ENCODE measurements at regions not wholly inside any gene's neighbourhood (a gene's known extent, or its start where the extent isn't known, plus 50 kb on each side); places are given as distances from the start of the nearest gene placed in this dataset.
A peak's percentile ranks its signal among the peaks of the same experiment; 100 is the strongest.

DNA sequence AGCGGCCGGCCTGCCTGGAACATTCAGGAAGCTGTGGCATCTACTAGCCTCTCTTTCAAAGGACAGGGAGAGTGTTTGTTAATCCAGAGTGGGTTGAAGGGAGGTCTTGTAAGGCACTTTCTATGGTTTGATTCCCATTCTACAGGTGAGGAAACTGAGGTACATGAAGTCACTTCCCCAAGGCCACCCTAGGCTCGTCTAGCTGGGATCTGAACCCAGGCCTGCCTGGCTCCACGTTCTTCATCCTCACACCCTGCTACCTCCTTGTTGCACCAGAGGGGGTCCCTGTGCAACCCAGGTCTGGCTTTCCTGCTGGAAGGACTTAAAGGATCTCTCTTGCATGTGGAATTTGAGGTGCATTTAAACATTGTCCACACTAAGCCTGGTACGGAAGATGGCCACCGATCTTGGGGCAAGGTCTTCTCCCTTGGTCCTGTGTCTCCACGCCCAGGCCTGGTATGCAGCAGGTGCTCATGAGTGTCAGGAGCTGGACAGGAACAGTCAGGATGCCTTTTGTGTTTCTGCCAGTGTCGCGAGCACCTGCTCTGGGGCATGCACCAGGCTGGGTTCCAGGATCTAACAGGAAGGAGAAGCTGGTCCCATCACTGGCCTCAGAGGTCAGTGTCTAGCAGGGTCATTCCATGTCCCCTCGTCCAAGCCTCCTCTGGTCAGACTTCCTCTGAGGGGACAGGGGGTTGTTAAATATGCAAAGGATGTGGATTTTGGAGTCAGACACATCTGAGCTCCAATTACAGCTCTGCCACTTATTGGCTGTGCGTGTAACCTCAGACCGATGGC lies 103.2 kb upstream of the RUNX3 start:
- no peak for DNase-seq

DNA sequence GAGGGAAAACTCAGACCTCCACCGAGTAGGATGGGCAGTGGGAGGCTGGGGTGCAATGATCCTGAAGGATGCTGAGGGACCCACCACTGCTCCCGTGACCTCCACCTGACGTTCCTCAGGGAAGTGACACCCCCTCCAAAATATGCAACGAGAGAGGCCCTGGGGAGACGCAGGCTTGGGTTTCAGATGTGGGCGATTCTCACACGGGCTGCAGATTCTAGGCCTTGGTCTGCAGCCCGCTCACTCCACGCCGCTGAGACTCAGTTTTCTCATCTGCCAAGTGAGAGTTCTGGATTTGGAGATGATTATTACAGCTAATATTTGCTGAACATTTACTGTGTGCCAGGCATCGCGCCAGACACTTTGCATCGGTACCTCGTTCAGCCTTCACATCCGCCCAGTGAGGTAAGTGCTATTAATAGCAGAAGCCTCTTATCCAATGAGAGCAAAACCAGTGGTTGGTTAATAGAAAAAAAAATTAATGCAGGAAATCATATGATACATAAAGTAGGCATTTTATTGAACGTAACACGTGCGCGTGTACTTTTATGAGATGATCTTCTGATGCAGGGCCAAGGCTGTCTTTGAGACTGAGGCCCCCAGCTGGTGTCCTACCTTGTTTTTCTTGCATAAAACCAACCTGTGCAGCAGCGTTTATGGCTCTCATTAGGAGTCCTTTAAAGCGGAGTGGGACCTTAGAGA lies 102.0 kb upstream of the RUNX3 start:
- DNase-seq: no peak

DNA sequence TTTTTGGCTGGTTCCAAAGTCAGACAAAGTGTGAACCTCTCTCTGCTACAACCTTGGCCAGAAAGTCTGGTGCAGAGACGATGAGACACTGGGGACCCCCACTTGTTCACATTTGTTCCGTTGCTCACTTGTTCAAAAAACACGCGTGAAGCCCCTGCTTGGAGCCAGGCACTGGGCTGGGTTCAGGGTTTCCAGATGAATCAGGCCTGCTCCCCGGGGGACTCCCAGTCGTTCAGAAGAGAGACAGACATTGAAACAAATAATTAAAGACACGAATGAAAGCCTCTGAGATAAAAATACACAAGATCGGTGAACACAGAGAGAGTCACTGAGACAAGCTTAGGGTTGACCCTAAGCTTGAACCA lies 101.5 kb upstream of the RUNX3 start:
- no peak for DNase-seq

DNA sequence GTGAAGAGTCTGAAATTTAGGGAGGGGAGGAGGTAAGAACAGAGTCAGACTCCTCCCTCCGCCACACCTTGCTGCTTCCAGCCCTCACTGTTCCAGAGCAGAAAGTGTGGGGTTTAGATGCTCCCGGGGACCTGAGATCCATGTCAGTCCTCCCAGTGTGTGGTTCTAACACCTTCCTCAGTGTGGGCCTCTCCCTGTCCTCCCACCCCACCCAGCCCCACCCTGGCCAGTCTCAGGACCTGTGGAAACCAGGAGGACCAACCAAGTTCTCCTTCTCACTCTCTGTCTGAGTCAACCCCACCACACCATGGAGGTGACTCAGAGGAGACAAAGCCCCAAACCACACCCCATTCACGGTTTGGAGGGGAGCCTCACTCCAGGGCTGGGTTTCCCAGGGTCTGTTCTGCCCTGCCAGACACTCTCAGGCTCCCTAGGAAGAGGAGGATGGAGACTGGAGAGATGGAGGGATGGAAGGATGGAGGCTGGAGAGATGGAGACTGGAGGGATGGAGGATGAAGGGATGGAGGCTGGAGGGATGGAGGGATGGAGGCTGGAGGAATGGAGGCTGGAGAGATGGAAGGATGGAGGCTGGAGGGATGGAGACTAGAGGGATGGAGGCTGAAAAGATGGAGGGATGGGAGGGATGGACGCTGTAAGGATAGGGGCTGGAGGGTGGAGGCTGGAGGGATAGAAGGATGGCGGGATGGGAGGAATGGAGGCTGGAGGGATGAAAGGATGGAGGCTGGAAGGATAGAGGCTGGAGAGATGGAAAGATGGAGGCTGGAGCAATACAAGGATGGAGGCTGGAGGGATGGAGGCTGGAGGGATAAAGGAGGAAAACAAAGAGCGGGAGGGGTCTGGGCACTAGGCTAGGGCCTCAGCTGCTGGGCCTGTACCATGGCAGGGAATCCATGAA lies 100.9 kb upstream of the RUNX3 start:
- no peak for DNase-seq

DNA sequence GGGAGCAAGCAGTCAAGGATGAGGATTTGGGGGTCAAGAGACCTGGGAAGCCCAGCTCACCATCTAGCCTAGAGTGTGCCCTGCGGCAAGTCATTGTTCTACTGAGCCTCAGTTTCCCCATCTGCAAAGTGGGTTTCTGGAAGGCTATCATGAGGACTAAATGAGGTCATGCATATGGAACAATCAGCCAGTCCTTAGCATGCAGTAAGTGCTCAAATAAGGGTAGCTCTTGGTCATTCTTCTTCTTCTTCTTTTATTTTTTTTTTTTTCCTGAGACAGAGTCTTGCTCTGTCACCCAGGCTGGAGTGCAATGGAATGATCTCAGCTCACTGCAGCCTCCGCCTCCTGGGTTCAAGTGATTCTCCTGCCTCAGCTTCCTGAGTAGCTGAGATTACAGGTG lies 99.9 kb upstream of the RUNX3 start:
- DNase-seq: no peak

DNA sequence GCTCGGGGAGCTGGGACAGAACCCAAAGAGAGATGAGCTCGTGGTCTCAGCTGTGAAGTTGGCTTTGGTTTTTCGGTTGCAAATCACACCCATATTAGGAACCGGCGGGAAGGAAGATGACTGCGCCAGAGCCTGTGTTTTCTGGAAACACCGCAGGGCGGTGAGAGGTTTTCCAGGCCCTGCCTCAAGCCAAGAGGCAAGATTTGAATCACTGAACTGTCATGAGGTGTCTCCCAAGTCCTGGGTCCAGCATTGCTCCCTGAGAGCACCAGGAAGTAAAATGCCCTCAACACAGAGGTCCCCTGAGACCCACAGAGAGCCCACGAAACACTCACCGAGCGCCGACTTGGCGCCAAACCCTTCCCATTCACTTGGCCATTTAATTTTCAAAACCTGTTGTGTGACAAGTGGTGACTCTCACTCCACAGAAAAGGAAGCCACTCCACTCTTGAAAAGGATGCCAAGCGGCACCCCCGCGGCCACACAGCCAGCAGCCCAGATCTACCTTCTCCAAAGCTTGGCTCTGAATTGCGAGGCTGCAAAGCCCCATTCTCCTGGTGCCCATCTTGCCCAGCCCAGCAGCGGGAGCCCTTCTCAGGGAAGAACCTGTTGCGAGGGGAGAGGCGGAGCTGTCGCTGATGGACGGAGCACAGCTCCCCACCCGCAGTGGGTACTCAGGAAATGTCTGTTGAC lies 99.0 kb upstream of the RUNX3 start:
- no peak for DNase-seq

DNA sequence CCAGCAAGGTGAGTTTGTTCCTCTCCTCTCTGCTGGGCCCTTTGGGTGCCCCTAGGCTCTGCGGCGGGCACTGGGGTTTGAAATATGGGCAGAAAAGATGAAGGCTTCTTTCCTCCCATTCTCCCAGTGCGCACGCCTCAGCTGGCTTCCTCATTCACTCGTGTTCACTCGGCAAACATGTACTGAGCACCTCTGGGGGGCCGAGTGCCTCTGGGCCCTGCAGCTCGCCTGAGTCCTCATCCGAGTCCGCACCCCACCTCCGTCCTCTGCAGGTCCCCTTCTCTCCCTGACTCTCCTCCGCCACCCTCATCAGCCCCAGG lies 98.5 kb upstream of the RUNX3 start:
- DNase-seq: no peak

DNA sequence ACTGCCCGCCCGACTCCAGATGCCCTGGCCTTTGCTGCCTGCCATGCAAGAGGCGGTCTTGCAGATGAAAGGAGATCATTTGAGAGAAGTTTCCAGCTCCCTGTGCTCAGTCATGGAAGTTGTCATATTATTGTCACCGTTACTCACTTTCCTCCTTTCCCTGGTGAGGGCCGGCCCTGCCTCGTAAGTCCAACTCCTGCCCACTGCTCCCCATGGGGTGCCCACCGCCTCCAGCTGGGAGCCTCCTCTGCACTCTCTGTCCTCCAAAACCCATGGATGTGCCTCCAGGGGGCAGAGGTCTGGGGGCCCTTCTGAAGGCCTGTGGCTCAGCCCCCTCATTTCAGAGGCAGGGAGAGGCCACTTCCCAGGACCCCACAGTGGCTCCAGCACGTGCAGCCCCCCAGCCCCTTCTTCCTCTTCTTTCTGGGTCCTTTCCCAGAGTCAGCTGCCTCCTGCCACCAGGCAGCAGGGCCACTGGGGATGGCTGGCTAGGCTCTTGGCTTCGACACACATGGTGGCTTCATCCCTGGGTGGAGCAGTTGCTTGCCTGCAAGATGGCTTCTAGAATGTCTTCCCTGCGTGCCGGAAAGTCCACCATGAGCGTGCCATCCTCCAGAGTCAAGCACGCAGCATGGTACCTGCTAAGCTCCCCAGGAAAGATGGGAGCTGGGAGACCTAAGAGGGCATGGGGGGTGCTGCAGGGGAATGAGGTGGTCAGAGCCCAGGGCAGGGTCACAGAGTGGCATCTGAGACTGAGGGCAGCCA lies 97.9 kb upstream of the RUNX3 start:
- no peak for DNase-seq

DNA sequence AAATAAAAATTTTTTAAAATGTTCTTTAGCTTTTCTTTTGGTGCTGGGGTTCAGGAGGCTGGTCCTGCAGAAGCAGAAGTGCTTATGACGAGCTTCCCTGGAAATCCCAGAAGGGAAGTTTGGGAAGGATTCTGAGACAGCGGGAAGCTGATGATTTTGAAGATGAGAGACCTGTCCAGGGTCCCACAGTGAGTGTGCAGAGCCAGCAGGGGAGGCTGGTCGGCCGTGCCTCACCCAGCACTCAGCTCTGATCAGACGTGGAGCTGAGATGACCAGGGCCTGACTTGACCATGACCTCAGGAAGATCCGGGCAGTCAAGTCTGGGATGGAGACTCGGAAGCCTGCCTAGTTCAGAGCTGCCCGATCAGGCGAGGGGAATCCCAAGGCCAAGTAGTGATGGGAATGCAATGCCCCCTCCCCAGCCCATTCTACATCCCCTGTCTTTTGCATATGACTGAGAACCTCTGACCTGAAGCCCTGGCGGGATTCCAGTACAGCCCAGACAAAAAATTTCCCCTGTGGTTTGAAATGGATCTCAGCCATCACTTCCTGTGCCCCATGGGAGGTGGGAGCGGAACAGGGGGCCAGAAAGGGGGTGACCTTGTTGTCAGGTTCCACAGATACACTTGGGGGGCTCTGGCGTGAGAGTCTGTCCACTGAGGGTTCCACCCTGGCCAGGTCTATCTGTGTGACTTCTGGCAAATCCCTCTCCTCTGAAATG lies 96.8 kb upstream of the RUNX3 start:
- DNase-seq: no peak

DNA sequence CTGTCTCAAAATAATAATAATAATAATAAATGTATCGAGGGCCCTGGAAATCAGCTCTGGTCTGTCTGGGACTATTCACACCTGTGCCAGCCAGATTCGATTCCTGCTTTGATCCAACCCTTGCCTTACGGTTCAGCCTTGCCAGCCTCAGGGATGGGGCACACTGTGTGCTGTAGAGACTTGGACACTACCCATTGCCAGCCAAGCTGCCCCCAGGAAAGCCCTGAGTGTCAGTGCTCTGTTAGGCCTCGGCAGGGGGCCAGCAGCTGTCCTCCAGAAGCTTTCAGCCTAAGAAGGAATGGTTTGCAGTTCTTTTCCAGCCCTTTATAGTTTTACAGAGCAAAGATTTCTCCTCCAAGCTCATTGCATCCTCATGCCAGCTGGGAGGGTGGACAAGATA lies 96.2 kb upstream of the RUNX3 start:
- no peak for DNase-seq

DNA sequence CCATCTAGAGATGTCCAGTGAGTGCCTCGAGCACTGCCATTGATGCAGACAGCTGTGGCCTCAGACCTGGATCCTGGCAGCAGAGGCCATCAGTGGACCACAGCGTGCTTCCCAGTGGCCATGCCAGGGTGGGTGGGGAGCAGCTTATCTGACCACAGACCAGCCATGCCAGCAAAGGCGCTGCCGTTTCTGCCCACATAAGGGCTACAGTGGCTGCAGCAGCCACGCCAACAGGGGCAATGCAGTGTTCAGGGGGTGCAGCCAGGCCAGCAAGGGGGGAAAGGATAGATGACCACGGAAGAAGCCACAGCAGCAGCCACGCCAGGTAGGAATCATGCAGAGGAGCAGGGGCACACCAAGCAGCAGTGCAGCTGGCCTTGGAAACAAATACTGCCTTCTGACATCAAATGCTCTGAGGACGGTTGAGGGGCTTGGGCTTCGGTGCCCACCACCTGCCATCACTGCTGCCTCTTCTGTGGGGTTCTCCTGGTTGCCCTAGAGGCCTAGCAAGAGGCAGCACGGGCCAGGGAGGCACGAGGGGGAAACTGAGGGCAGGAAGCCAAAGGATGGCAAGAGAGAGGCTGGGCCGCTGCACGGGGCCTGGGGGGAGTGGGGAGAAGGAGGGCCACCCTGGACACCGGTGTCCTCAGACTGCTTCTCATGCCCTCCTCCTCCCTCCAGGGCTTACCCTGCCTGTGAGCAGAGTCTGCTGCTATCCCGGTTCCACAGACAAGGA lies 94.7 kb upstream of the RUNX3 start:
- DNase-seq: no peak

DNA sequence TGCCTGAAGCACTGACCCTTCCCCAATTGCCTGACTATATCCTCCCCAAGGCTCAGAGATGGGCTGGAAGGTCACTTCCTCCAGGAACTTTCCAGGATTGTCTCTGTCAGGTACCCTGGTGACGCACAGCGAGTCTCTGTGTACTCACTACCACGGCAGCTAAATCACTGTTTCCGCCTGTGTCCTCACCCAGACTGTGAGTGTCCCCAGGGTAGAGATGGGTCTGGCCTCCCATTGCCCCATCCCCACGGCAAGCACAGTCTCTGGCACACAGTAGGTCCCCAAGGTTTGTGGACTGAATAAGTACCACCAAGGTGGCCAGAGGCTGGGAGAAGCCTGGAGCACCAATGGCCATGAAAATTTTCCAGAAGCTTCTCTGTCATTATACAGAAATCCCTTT lies 93.8 kb upstream of the RUNX3 start:
- DNase-seq: no peak

DNA sequence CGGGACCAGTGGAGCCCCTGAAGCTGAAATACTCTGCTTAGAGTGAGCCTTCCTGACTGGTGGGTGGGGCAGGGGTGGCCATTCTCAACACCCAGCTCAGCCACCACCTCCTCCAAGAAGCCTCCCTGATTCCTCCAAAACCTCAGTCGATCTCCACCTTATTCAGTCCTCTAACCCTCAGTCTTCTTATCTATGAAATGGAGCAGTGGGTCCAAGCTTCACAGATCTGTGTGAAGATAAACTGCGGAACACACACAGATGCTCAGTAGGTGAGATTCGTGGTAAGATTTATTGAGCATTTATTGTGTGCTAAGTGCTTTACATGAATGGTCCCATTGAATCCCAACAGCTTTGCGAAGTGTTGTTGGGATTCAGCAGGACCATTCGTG lies 93.1 kb upstream of the RUNX3 start:
- no peak for DNase-seq

DNA sequence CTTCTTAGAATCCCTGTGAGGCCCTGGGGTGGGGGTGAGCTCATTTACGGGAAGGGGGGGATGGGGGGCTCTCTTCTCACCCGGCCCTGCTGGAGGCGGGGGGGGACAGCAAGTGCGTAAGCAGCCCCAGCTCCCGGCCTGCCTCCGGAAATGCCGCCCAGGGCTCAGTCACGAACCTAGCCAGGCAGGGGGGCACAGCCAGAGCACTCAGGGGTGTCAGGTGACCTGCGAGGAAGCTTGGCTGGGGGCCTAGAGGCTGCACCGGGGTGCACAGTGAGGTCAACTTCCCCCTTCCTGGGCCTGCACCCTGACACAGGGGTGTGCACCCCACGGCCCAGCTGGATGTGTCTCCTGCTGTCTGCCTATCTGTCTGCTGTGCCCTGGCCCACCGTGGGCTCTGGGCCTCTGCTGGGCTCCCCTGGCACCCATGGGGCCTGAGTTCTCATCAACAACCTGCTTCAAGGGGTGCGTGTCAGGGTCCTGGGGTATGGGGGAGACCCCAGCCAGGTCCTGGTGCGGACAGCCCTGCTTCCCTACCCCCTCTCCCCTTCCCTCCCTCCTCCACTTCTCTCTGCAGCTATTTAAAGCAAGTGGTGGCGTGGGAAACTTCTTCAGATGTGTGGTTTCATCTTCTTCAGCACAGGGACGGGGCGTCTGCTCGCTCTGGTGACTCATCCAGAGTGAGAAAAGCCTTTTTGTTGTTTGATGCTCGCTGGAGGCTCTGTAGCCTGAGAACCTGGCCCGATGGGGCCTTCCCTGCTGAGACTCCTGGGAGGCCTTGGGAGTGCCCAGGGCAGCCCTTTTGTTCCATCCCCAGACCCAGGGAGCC lies 92.5 kb upstream of the RUNX3 start:
- DNase-seq: peak; percentile 28

DNA sequence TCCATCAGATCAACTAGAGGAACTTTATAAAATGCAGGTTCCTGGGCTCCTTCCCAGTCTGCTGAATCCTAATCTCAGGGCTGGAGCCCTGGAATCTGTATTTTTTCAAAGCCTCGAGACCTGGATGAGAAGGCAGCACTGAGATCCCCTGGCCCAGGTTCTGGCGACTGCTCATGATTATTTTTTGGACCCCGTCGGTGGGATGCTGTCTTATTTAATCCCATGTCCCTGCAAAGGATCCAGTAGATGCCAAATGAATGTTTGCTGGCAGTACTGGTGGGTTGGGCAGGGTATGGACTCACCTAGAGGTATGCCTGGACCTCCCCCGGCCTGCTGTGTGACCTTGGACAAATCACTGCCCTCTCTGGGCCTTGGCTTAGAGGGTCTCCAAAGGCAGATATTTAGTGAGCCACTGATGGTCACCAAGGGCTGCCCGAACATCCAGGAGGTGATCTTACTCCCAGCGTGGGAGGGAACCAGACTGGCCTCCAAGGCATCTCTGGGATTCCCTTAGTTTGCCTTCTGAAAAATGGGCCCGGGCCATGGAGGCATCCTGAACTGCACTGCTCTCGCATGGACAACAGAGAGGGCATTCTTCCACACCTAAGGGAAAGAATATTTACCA lies 91.6 kb upstream of the RUNX3 start:
- no peak for DNase-seq

DNA sequence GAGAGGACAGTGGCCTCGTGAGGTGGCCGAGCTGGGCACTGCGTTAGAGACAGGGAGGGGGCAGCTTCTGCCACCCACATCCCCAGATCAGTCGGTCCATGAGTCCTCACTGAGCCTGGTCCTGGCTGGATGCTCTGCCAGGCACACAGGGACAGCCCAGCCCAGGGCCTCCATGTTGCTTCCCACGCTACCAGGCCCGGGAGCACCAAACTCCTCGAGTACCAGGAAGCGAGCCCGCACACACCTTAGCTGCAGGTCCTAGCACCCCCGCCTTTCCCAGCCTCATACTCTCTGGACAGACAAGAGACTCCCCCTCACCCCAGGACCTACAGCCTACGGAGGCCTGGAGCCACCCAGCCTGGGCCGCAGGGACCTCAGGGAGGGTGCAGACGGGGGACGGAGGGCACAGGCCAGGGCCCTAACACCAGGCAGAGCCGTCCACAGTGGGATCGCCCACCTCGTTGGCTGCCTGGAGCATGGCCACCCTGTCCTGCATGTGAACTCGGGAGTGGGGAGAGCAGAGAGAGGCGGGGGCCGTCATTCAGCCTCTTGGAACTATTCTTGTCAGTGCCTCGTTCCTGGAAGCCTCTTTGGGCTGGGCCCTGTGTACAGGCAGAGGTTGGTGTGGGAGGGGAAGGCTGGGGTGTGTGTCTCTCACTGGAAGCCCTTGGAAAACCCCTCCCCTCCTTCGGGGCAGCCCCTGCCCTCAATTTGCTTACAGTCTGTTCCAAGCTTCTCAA lies 90.9 kb upstream of the RUNX3 start:
- no peak for DNase-seq

DNA sequence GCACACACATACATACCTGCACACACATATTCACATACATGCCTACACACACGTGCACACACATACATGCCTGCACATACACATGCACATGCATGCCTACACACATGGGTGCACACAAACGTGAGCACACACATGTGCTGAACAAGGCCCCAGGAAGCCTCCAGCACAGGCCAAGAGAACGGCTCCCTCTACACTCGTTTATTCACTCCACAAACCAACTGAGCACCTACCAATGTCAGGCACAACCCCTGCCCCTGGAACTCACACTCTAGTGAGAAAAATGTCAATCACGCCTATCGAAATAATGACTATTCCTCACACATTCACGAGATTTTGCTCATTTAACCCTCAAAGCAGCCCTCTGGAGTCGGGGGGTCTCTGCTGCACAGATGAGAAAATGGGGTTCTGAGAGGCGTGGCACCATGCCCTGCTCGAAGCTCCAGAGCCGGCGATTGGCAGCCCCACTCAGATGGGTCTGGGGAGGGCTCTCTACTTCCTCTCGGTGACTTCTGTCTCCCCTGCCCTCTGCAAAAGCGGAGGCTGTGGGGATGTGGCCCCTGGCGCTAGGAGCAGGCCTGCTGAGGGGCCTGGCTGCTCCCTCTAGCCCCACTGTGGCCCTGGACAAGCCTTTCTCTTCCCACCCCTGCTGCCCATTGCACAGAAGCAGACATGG lies 90.2 kb upstream of the RUNX3 start:
- no peak for DNase-seq
